Heart right ventricle (tissue), 16 donors: ENCODE measurements at regions not wholly inside any gene's neighbourhood (a gene's known extent, or its start where the extent isn't known, plus 50 kb on each side); places are given as distances from the start of the nearest gene placed in this dataset.

Source experiments
- ATAC-seq, 8 donors: fragments of 200-7000 bp; cut with Tn5 transposase; one replicate each; pipeline ENCODE4 v1.9.1; 2020; ENCODE audit warnings: mild to moderate bottlenecking in 8 of 8, moderate library complexity in 8 of 8, moderate number of reproducible peaks in 1 of 8
- DNase-seq, 2 donors: peaks; one replicate each; pipeline ENCODE4 v3.0.0-alpha.2; 2020
- H3K27ac ChIP-seq, 10 donors: fragments of 200-600 bp; sonication (generic) in 2 of 10; one replicate each; pipeline versions ENCODE4 v1.5.0 to v1.8.0; 2020 to 2022; ENCODE audit warnings: mild to moderate bottlenecking in 3 of 10
- H3K27me3 ChIP-seq, 7 donors: fragments of 200-600 bp; one replicate each; pipeline ENCODE4 v1.8.0; 2021 to 2022; ENCODE audit warnings: mild to moderate bottlenecking in 2 of 7
- H3K36me3 ChIP-seq, 9 donors: fragments of 200-600 bp; sonication (generic) in 1 of 9; one replicate each; pipeline versions ENCODE4 v1.5.0 to v1.8.0; 2020 to 2022; ENCODE audit warnings: mild to moderate bottlenecking in 2 of 9
- H3K4me1 ChIP-seq, 9 donors: fragments of 200-600 bp; sonication (generic) in 1 of 9; one replicate each; pipeline versions ENCODE4 v1.5.0 to v1.8.0; 2020 to 2022; ENCODE audit warnings: mild to moderate bottlenecking in 4 of 9
- H3K4me3 ChIP-seq, 10 donors: fragments of 200-600 bp; sonication (generic) in 2 of 10; one replicate each; pipeline versions ENCODE4 v1.5.0 to v1.8.0; 2020 to 2022; ENCODE audit warnings: mild to moderate bottlenecking in 7 of 10, moderate library complexity in 2 of 10
- H3K9me3 ChIP-seq, 11 donors: fragments of 200-600 bp in 10 of 11; sonication (generic) in 2 of 11; one replicate each; pipeline versions ENCODE4 v1.5.0 to v1.8.0; 2013 to 2022; ENCODE audit warnings: mild to moderate bottlenecking in 2 of 11, control low read depth in 1 of 11, moderate library complexity in 1 of 11
- WGBS, 2 donors: extraction: QIAGEN DNeasy Blood & Tissue Kit; methylation state at CpG; one replicate each; pipeline ENCODE4 v1.1.7; 2013; ENCODE audit warnings: inconsistent platforms in 1 of 2; 5-methylcytosine and 5-hydroxymethylcytosine counted together
- intact Hi-C, 10 donors: fragments of 100-400 bp; cut with DNase I; formaldehyde crosslinking; loops; one replicate each; pipeline versions ENCODE4 v1.11.1 to v1.14.2; 2022
- TF ChIP-seq, protein P1 (sequence below), 9 donors: fragments of 200-600 bp; sonication (generic) in 2 of 9; IDR thresholded peaks; one replicate each; pipeline versions ENCODE4 v1.5.0 to v1.8.0; 2021 to 2022; ENCODE audit warnings: antibody characterized with exemption in 9 of 9, mild to moderate bottlenecking in 5 of 9, moderate library complexity in 1 of 9
- donor health status: Arrhythmogenic right ventricular cardiomyopathy.
- donor health status: ischemic (EF 13 %, LVEDD 7.1; RV severe dilation, severe dysfunction).
- donor health status: healthy with polysubstance abuse.
- donor health status: DM: no; HTN: yes; CAD: no.
- donor health status: DM: no; HTN: no; CAD: no.
- donor health status: ischemic (EF 25% LVEDD 6.9; RV normal size, moderate dysfunction).
- donor health status: ischemic (EF 25% LVEDD 5.7; RV mildly dilated, moderate dysfunction).
- donor health status: healthy.
- donor health status: DM: yes; HTN: yes; CAD: no.
- donor health status: Ischemic cardiomyopathy.
- donor health status: ischemic (EF 35%, LVEDD 5.7; RV mildly dilated, moderate dysfunction).
- donor health status: nonischemic (EF 11% LVEDD 7.7; RV severe dilation, severe dysfunction).
- donor health status: DM: yes; HTN: yes; CAD: no.
- donor health status: PGD.
- donor health status: ischemic (EF 29% LVEDD 5.4; RV normal size, mild dysfunction).
- donor health status: nonischemic (EF 23%, LVEDD 6.1; RV moderate dilation, normal function).

DNA sequence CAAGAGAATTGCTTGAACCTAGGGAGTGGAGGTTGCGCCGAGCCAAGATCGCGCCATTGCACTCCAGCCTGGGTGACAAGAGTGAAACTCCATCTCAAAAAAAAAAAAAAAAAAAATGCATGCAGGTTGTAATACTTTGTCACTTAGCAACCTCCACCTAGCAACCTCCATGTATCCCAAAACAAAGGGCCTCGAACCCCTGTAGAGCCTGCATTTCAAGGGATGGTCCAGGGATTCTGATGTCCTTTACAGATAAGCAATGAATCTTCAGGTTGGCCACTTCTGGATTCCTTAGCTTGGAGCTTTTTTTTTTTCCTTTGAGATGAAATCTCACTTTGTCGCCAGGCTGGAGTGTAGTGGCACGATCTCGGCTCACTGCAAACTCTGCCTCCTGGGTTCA lies 1211.0 kb downstream of the TYW1 start:
- Histone ChIP-seq H3K27me3 (peaks cover 0 to 11% (median 0%) of the 10 kb centered on the region in 7 donors), H3K4me1 (no peaks in the 10 kb centered on the region), H3K27ac (no peak overlapping the region), H3K4me3 (no peak overlapping the region), H3K36me3 (no peaks in the 10 kb centered on the region), H3K9me3 (peaks cover 0 to 19% (median 0%) of the 10 kb centered on the region in 11 donors)
- DNase-seq (no peak), ATAC-seq (no peak)
- TF ChIP-seq, protein P1, sequence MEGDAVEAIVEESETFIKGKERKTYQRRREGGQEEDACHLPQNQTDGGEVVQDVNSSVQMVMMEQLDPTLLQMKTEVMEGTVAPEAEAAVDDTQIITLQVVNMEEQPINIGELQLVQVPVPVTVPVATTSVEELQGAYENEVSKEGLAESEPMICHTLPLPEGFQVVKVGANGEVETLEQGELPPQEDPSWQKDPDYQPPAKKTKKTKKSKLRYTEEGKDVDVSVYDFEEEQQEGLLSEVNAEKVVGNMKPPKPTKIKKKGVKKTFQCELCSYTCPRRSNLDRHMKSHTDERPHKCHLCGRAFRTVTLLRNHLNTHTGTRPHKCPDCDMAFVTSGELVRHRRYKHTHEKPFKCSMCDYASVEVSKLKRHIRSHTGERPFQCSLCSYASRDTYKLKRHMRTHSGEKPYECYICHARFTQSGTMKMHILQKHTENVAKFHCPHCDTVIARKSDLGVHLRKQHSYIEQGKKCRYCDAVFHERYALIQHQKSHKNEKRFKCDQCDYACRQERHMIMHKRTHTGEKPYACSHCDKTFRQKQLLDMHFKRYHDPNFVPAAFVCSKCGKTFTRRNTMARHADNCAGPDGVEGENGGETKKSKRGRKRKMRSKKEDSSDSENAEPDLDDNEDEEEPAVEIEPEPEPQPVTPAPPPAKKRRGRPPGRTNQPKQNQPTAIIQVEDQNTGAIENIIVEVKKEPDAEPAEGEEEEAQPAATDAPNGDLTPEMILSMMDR (IDR thresholded peaks at IDR 0.05), result no peak
- intact Hi-C loops, result no loop called here
- WGBS, 2 donors, result 96 to 98% methylated on average over 8 of the region's 8 CpGs

DNA sequence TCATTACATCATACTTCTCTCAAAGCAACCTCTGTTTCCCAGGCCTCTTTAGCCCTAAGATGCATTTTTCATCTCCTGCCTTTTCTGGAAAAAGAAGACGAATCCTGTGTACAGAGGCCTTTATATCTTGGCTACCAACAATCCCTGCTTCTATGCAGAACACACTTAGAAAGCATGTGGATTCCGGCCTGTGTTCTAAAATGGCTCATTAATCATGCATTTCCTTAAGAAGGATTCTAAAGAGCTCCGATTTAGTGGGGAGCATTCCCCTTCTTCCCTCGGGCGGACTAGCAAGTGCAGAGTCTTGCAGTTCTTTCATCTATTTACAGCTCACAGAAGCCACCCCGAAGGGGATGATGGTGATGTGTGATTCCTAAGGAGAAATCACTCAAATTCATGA lies 1212.9 kb downstream of the TYW1 start:
- Histone ChIP-seq H3K9me3 (peaks cover 0 to 19% (median 0%) of the 10 kb centered on the region in 11 donors), H3K4me3 (no peak overlapping the region), H3K36me3 (no peaks in the 10 kb centered on the region), H3K27me3 (peaks cover 0 to 4% (median 0%) of the 10 kb centered on the region in 7 donors), H3K4me1 (no peaks in the 10 kb centered on the region), H3K27ac (no peak overlapping the region)
- intact Hi-C loops, result no loop called here
- TF ChIP-seq, protein P1 (IDR thresholded peaks at IDR 0.05), result no peak
- ATAC-seq (no peak), DNase-seq (no peak)
- 86 to 88% methylated on average over 6 of the region's 6 CpGs for WGBS, 2 donors

DNA sequence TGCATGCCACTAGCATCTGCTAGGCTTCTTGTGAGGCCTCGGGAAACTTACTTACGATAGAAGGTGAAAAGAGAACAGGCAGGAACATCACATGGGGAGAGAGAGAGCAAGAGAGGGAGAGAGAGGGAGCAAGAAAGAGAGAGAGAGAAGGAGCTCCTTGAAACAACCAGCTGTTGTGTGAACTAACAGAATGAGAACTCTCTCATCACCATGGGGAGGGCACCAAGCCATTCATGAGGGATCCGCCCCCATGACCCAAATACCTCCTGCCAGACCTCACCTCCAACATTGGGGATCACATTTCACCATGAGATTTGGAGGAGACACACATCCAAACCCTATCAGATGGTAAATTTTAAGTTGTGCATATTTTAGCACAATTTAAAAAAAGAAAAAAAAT lies 1217.2 kb downstream of the TYW1 start:
- TF ChIP-seq, protein P1 (IDR thresholded peaks at IDR 0.05), result no peak
- ATAC-seq (no peak), DNase-seq (no peak)
- Histone ChIP-seq H3K9me3 (peaks cover 0 to 5% (median 0%) of the 10 kb centered on the region in 11 donors), H3K27ac (no peak overlapping the region), H3K4me1 (no peaks in the 10 kb centered on the region), H3K36me3 (no peaks in the 10 kb centered on the region), H3K27me3 (no peaks in the 10 kb centered on the region), H3K4me3 (no peak overlapping the region)
- intact Hi-C loops, result no loop called here
- 88 to 92% methylated on average over 3 of the region's 3 CpGs for WGBS, 2 donors

DNA sequence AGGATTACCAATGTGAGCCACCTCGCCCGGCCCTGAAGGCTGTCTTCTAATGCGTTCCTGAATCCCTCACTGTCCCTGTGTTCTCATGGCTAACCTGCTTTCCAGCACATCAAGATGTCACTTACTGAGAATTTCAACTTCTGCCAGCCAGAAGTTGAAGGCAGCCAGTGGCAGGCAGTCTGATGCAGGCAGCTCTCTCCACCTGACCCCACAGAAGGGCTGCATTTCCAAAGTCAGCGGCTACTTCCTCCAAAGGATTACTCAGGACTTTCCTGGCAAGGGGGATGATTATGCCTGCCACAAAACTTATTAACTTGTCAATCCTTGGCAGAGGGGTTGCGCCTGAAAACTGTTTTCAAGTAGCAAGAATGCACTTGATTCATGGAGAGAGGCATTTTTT lies 1219.4 kb downstream of the TYW1 start:
- ATAC-seq (peak in 3 of 8 donors; percentile 44 to 52 (median 47)), DNase-seq (no peak)
- Histone ChIP-seq H3K27me3 (peaks cover 0 to 5% (median 0%) of the 10 kb centered on the region in 7 donors), H3K4me3 (no peak overlapping the region), H3K27ac (no peak overlapping the region), H3K9me3 (peaks cover 0 to 9% (median 0%) of the 10 kb centered on the region in 11 donors), H3K36me3 (no peaks in the 10 kb centered on the region), H3K4me1 (no peaks in the 10 kb centered on the region)
- WGBS, 2 donors, result 73 to 76% methylated on average over 5 of the region's 5 CpGs
- intact Hi-C loops, result no loop called here
- TF ChIP-seq, protein P1 (IDR thresholded peaks at IDR 0.05), result no peak
